HCT116 (cell line): ENCODE measurements at regions not wholly inside any gene's neighbourhood (a gene's known extent, or its start where the extent isn't known, plus 50 kb on each side); places are given as distances from the start of the nearest gene placed in this dataset.

ENCODE experiments used
- ATAC-seq: fragments of 200-7000 bp; cut with Tn5 transposase; 2 replicates; pipeline ENCODE4 v1.9.1; 2020; ENCODE audit warnings: mild to moderate bottlenecking, moderate library complexity
- BruUV-seq: library from RNA; stranded (reverse); fragments of 400-500 nt; replicated peaks from 2 replicates; lab custom pipeline; 2021; lab: Mats Ljungman, UMichigan
- CTCF ChIA-PET: fragments of 300-600 bp; sonication (Branson Sonifier 250); formaldehyde crosslinking; loops from one replicate; lab custom pipeline; 2021; ENCODE audit warnings: antibody characterized with exemption; lab: Charles Lee
- POLR2A ChIA-PET: fragments of 300-600, 350-600 bp; sonication (Branson Sonifier 250); formaldehyde crosslinking; loops from one replicate; lab custom pipeline; 2021; ENCODE audit warnings: antibody characterized with exemption; lab: Charles Lee
- RAD21 ChIA-PET, 2 experiments: fragments of 300-600 bp; sonication (Branson Sonifier 250); formaldehyde crosslinking; loops; one replicate each; lab custom pipeline; 2023; ENCODE audit warnings: low total read pairs in 2 of 2; ENCODE audit not compliant: uncharacterized antibody in 2 of 2, unreplicated experiment in 2 of 2, low non-redundant PET in 1 of 2; lab: Charles Lee
- DNase-seq: peaks from one replicate; pipeline ENCODE4 v3.0.0-alpha.2; 2010; ENCODE audit warnings: low read depth, low spot score
- H2AFZ ChIP-seq: fragments of 200-600 bp; shearing (Covaris generic), sonication (generic); 2 replicates; pipeline ENCODE4 v1.6.1; 2017; ENCODE audit warnings: low read depth, mixed run types, mixed read lengths, antibody characterized with exemption, low read length; ENCODE audit not compliant: poor library complexity, severe bottlenecking
- H3K27ac ChIP-seq: 2 replicates; pipeline ENCODE4 v1.5.1; 2012; ENCODE audit warnings: low read depth, low read length
- H3K27me3 ChIP-seq: fragments of 200-600 bp; sonication (generic); 2 replicates; pipeline ENCODE4 v1.6.1; 2016; ENCODE audit warnings: mixed run types, low read length, mixed read lengths; ENCODE audit not compliant: insufficient read depth
- H3K36me3 ChIP-seq, 2 experiments: fragments of 200-500 bp in 1 of 2; fragments of 200-600 bp in 1 of 2; sonication (Bioruptor generic) in 1 of 2; sonication (generic) in 1 of 2; 2 replicates each; pipeline versions ENCODE4 v1.5.1 to v1.6.1; 2014 to 2016; ENCODE audit warnings: low read length in 2 of 2, inconsistent platforms in 1 of 2, mixed read lengths in 1 of 2, mixed run types in 1 of 2; ENCODE audit not compliant: insufficient read depth in 2 of 2, control insufficient read depth in 1 of 2
- H3K4me1 ChIP-seq, 2 experiments: fragments of 200-600 bp in 1 of 2; sonication (generic) in 1 of 2; 2 replicates each; pipeline versions ENCODE4 v1.5.1 to v1.6.1; 2012 to 2017; ENCODE audit warnings: low read length in 2 of 2, inconsistent platforms in 1 of 2, mild to moderate bottlenecking in 1 of 2, mixed read lengths in 1 of 2, mixed run types in 1 of 2, moderate library complexity in 1 of 2; ENCODE audit not compliant: insufficient read depth in 2 of 2, control insufficient read depth in 1 of 2
- H3K4me2 ChIP-seq: fragments of 200-600 bp; sonication (generic); 2 replicates; pipeline ENCODE4 v1.6.1; 2017; ENCODE audit warnings: mixed run types, low read length, mixed read lengths
- H3K4me3 ChIP-seq, 2 experiments: fragments of 200-600 bp in 1 of 2; sonication (generic) in 1 of 2; replicated peaks in 1 of 2; 2 replicates each; pipeline ENCODE4 v1.5.1; 2011 to 2016; ENCODE audit warnings: low read length in 2 of 2, control low read depth in 1 of 2, low read depth in 1 of 2, mild to moderate bottlenecking in 1 of 2, mixed read lengths in 1 of 2, mixed run types in 1 of 2
- H3K79me2 ChIP-seq: fragments of 200-600 bp; sonication (generic); 2 replicates; pipeline ENCODE4 v1.6.1; 2017; ENCODE audit warnings: mild to moderate bottlenecking, mixed run types, low read length, moderate library complexity, mixed read lengths; ENCODE audit not compliant: insufficient read depth
- H3K9ac ChIP-seq: fragments of 200-600 bp; sonication (generic); 2 replicates; pipeline ENCODE4 v1.6.1; 2016; ENCODE audit warnings: low read length, mixed read lengths
- H3K9me2 ChIP-seq: fragments of 200-600 bp; sonication (generic), shearing (Covaris generic); 2 replicates; pipeline ENCODE4 v1.6.1; 2017; ENCODE audit warnings: mixed run types, mild to moderate bottlenecking, moderate library complexity; ENCODE audit not compliant: insufficient read depth
- H3K9me3 ChIP-seq, 2 experiments: fragments of 200-500 bp in 1 of 2; fragments of 200-600 bp in 1 of 2; sonication (Bioruptor generic) in 1 of 2; sonication (generic) in 1 of 2; 2 replicates each; pipeline ENCODE4 v1.6.1; 2014 to 2017; ENCODE audit warnings: low read length in 2 of 2, mixed read lengths in 2 of 2, inconsistent platforms in 1 of 2, low read depth in 1 of 2, mild to moderate bottlenecking in 1 of 2, mixed run types in 1 of 2, moderate library complexity in 1 of 2; ENCODE audit not compliant: control insufficient read depth in 1 of 2, insufficient read depth in 1 of 2
- H4K20me1 ChIP-seq: fragments of 200-600 bp; sonication (generic), shearing (Covaris generic); 2 replicates; pipeline ENCODE4 v1.6.1; 2017; ENCODE audit warnings: mixed run types, mild to moderate bottlenecking, moderate library complexity; ENCODE audit not compliant: insufficient read depth
- ATF3 ChIP-seq: IDR thresholded peaks from 2 replicates; pipeline ENCODE4 v1.6.1; 2012
- CBX3 ChIP-seq: IDR thresholded peaks from 2 replicates; pipeline ENCODE4 v1.6.1; 2012; ENCODE audit warnings: low read depth
- CEBPB ChIP-seq: IDR thresholded peaks from 2 replicates; pipeline ENCODE4 v1.6.1; 2012; ENCODE audit warnings: low read depth
- EGR1 ChIP-seq: IDR thresholded peaks from 2 replicates; pipeline ENCODE4 v1.6.1; 2012; ENCODE audit warnings: low read depth
- ELF1 ChIP-seq: IDR thresholded peaks from 2 replicates; pipeline ENCODE4 v1.6.1; 2012; ENCODE audit warnings: low read depth, borderline replicate concordance
- EZH2 ChIP-seq: fragments of 200-600 bp; sonication (generic); IDR thresholded peaks from 2 replicates; pipeline ENCODE4 v1.6.1; 2017; ENCODE audit warnings: antibody characterized with exemption, mixed run types
- JUND ChIP-seq: IDR thresholded peaks from 2 replicates; pipeline ENCODE4 v1.6.1; 2012
- MAX ChIP-seq: IDR thresholded peaks from 2 replicates; pipeline ENCODE4 v1.6.1; 2012
- POLR2A ChIP-seq: IDR thresholded peaks from 2 replicates; pipeline ENCODE4 v1.7.0; 2011; ENCODE audit warnings: borderline replicate concordance; ENCODE audit not compliant: insufficient read depth, insufficient read length; ENCODE audit errors: extremely low read depth
- POLR2AphosphoS5 ChIP-seq: IDR thresholded peaks from 2 replicates; pipeline ENCODE4 v1.6.1; 2011; ENCODE audit warnings: mild to moderate bottlenecking, low read depth, low read length, moderate library complexity
- REST ChIP-seq: IDR thresholded peaks from 2 replicates; pipeline ENCODE4 v1.6.1; 2012; ENCODE audit warnings: low read depth
- SIN3A ChIP-seq: IDR thresholded peaks from 2 replicates; pipeline ENCODE4 v1.6.1; 2012; ENCODE audit warnings: low read depth
- SP1 ChIP-seq: IDR thresholded peaks from 2 replicates; pipeline ENCODE4 v1.6.1; 2012; ENCODE audit warnings: low read depth
- SRF ChIP-seq: IDR thresholded peaks from 2 replicates; pipeline ENCODE4 v1.6.1; 2012; ENCODE audit warnings: low read depth
- TCF7L2 ChIP-seq: IDR thresholded peaks from 2 replicates; pipeline ENCODE4 v1.7.0; 2011; ENCODE audit warnings: borderline replicate concordance, inconsistent platforms; ENCODE audit not compliant: insufficient read depth, insufficient read length; ENCODE audit errors: extremely low read depth
- ZFX ChIP-seq: fragments of 450-650 bp; IDR thresholded peaks from 2 replicates; pipeline ENCODE4 v1.6.1; 2017
- ZNF274 ChIP-seq: fragments of 200-500 bp; sonication (Bioruptor generic); IDR thresholded peaks from 2 replicates; pipeline ENCODE4 v1.6.1; 2014; ENCODE audit warnings: mild to moderate bottlenecking, low read depth, low read length, inconsistent platforms
- intact Hi-C: fragments of 100-400 bp; cut with micrococcal nuclease; formaldehyde crosslinking; loops from 2 replicates; pipeline ENCODE4 v1.10.0; 2022

GRCh38 chr18:55844382-55844781 lies 256.4 kb upstream of the TCF4 start:
- Histone ChIP-seq H3K36me3 (no peaks in the 10 kb centered on the region), H3K9ac (no peak overlapping the region), H4K20me1 (no peaks in the 10 kb centered on the region), H3K4me1 (no peaks in the 10 kb centered on the region), H2AFZ (no peak overlapping the region), H3K9me2 (no peaks in the 10 kb centered on the region), H3K79me2 (no peaks in the 10 kb centered on the region), H3K27me3 (no peaks in the 10 kb centered on the region), H3K4me3 (no peak overlapping the region), H3K4me2 (no peak overlapping the region), H3K27ac (no peak overlapping the region), H3K9me3 (peaks cover 0 to 14% of the 10 kb centered on the region in 2 experiments; a peak in 2 of 4 replicates)
- ChIA-PET RAD21 (no interaction called here), CTCF (no interaction called here), POLR2A (no interaction called here)
- DNase-seq (no peak), ATAC-seq (no peak)
- intact Hi-C loops, result no loop called here
- no TSS peak for BruUV-seq
- TF ChIP-seq CBX3 (no peak), JUND (no peak), ZNF274 (no peak), ELF1 (no peak), CEBPB (no peak), ATF3 (no peak), EGR1 (no peak), SP1 (no peak), TCF7L2 (no peak), POLR2AphosphoS5 (no peak), MAX (no peak), SIN3A (no peak), SRF (no peak), ZFX (no peak), POLR2A (no peak), REST (no peak), EZH2 (no peak)
